ENCODE measurements at regions not wholly inside any gene's neighbourhood (a gene's known extent, or its start where the extent isn't known, plus 50 kb on each side); places are given as distances from the start of the nearest gene placed in this dataset.
"Not testable (repeated sequence)": the region's sequence is repeated elsewhere in the genome, so short reads cannot be mapped to it uniquely, and the experiment has no call there.

- DNase-seq, result no peak
These were observed 391.8 kb upstream of the MAGEB16 start for GRCh38 chrX:35406386-35406785.

- DNase-seq, result no peak
These were observed 381.4 kb upstream of the MAGEB16 start for GRCh38 chrX:35416782-35417181.

- no peak for DNase-seq
These were observed 366.1 kb upstream of the MAGEB16 start for GRCh38 chrX:35432056-35432455.

- DNase-seq, result no peak
These were observed 359.0 kb upstream of the MAGEB16 start for GRCh38 chrX:35439034-35439660.

- no peak for DNase-seq
These were observed 358.4 kb upstream of the MAGEB16 start for GRCh38 chrX:35439692-35440091.

GRCh38 chrX:35442421-35442820, 355.7 kb upstream of the MAGEB16 start:
- no peak for DNase-seq

GRCh38 chrX:35443091-35443582, 355.0 kb upstream of the MAGEB16 start:
- not testable (repeated sequence) for DNase-seq

- no peak for DNase-seq
These were observed 353.3 kb upstream of the MAGEB16 start for GRCh38 chrX:35444671-35445355.

- no peak for DNase-seq
These were observed 352.2 kb upstream of the MAGEB16 start for GRCh38 chrX:35445912-35446311.

GRCh38 chrX:35456891-35457290, 341.3 kb upstream of the MAGEB16 start:
- no peak for DNase-seq

GRCh38 chrX:35458142-35458541, 340.0 kb upstream of the MAGEB16 start:
- no peak for DNase-seq

GRCh38 chrX:35461164-35461563, 337.0 kb upstream of the MAGEB16 start:
- no peak for DNase-seq

GRCh38 chrX:35496671-35497070, 301.5 kb upstream of the MAGEB16 start:
- DNase-seq, result not testable (repeated sequence)

- DNase-seq, result not testable (repeated sequence)
These were observed 300.7 kb upstream of the MAGEB16 start for GRCh38 chrX:35497453-35497852.

- DNase-seq, result no peak
These were observed 298.9 kb upstream of the MAGEB16 start for GRCh38 chrX:35499071-35499862.

GRCh38 chrX:35507701-35508100, 290.4 kb upstream of the MAGEB16 start:
- DNase-seq, result no peak

GRCh38 chrX:35548003-35548402, 250.1 kb upstream of the MAGEB16 start:
- not testable (repeated sequence) for DNase-seq

- DNase-seq, result no peak
These were observed 240.2 kb upstream of the MAGEB16 start for GRCh38 chrX:35557916-35558315.

GRCh38 chrX:35561985-35562384, 236.2 kb upstream of the MAGEB16 start:
- DNase-seq, result no peak

GRCh38 chrX:35562395-35562794, 235.7 kb upstream of the MAGEB16 start:
- DNase-seq, result no peak

- no peak for DNase-seq
These were observed 207.9 kb upstream of the MAGEB16 start for GRCh38 chrX:35590210-35590609.

- DNase-seq, result not testable (repeated sequence)
These were observed 186.6 kb upstream of the MAGEB16 start for GRCh38 chrX:35611562-35611961.

GRCh38 chrX:35617836-35618235, 180.3 kb upstream of the MAGEB16 start:
- DNase-seq, result no peak

- DNase-seq, result no peak
These were observed 176.1 kb upstream of the MAGEB16 start for GRCh38 chrX:35622040-35622439.

Measured in NCI-H774 (cell line).